ENCODE measurements at regions not wholly inside any gene's neighbourhood (a gene's known extent, or its start where the extent isn't known, plus 50 kb on each side); places are given as distances from the start of the nearest gene placed in this dataset.

DNA sequence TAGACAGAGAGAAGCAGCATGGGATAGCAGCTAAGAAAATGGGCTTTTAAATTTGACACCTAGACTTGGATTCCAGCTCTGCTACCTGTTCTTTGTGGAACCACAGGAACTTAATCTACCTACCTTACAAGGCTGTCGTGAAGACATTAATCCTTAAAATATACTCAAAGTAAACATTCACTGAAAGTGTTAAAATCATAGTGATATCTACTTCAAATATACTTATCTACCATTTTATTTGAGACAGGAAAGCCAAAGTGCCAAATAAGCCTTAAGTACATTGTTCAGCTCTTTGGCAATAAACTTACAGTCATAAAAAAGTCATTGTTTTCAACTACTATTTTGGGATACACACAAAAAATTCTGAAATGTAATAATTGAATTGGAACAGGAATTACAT is 295.0 kb upstream of the PITX2 start:
- no peak for DNase-seq (ENCODE audit: low read depth)
- no peak overlapping the region for H3K4me3 ChIP-seq (ENCODE audit: control insufficient read depth, low read depth, low read length)
- TF ChIP-seq, protein P1, sequence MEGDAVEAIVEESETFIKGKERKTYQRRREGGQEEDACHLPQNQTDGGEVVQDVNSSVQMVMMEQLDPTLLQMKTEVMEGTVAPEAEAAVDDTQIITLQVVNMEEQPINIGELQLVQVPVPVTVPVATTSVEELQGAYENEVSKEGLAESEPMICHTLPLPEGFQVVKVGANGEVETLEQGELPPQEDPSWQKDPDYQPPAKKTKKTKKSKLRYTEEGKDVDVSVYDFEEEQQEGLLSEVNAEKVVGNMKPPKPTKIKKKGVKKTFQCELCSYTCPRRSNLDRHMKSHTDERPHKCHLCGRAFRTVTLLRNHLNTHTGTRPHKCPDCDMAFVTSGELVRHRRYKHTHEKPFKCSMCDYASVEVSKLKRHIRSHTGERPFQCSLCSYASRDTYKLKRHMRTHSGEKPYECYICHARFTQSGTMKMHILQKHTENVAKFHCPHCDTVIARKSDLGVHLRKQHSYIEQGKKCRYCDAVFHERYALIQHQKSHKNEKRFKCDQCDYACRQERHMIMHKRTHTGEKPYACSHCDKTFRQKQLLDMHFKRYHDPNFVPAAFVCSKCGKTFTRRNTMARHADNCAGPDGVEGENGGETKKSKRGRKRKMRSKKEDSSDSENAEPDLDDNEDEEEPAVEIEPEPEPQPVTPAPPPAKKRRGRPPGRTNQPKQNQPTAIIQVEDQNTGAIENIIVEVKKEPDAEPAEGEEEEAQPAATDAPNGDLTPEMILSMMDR (conservative IDR thresholded peaks at IDR 0.05; ENCODE audit: control insufficient read depth, insufficient read depth, low read depth, low read length): no peak

DNA sequence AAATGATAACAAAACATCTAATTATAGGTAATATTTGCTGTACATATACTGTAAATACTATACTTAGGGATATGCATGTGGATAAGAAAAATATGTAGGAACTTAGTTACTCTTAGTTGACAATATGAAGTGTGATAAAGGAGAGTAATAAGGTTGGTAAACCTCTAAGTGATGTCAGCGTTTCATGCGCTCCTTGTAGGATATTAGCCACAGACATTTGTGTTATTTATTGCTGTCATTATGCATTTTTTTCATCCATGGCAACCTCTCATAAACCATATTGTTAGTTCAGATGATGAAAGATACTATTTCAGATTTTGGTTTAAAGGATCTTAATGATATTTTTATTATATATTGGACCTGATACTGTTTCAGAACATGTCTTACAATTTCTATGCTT is 298.1 kb upstream of the PITX2 start:
- TF ChIP-seq, protein P1 (conservative IDR thresholded peaks at IDR 0.05; ENCODE audit: control insufficient read depth, insufficient read depth, low read depth, low read length): no peak
- DNase-seq (ENCODE audit: low read depth): no peak
- H3K4me3 ChIP-seq (ENCODE audit: control insufficient read depth, low read depth, low read length): no peak overlapping the region

DNA sequence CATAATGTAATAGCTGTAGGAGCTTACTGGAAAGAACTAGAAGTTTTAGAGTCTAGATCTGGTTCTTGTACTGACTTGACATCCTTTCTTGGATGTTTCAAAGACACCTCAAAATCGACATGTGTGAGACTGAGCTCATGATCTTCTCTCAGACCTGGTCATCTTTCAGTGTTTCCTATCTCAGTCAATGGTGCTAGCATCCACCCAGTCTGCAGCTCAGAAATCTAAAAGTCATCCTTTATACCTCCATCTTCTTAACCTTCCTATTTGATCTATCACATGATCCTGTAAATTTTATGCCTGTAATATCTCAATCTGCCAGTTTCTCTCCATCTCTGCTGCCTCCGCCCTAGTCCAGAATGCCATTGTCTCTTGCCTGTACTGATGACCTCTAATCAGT is 301.9 kb upstream of the PITX2 start:
- TF ChIP-seq, protein P1 (conservative IDR thresholded peaks at IDR 0.05; ENCODE audit: control insufficient read depth, insufficient read depth, low read depth, low read length): no peak
- no peak overlapping the region for H3K4me3 ChIP-seq (ENCODE audit: control insufficient read depth, low read depth, low read length)
- no peak for DNase-seq (ENCODE audit: low read depth)

DNA sequence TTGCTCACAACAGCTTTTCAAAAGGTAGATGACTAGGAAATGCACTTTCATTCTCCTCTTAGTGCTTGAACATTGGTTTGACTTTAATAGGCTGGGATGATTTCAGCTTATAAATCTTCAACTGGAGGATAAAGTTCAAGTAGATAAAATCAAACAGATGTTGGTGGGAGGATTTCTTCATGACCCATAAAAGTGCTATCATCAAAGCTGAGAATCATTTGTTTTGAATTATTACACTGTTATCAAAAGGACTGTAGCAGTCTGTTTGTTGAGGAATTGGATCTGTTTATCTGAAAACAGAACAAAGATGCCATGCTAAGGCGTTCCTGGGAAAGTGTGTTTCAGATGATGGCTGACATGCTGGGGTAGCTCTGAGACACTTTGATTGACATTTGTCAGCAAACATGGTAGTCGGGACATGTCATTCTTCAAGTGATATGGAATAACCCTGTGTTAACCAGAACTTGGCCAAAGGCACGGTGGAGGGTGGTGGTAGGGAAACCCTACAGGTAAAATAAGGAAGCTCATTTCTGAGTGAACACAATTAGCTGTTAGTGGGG is 304.0 kb upstream of the PITX2 start:
- TF ChIP-seq, protein P1 (conservative IDR thresholded peaks at IDR 0.05; ENCODE audit: control insufficient read depth, insufficient read depth, low read depth, low read length): no peak

DNA sequence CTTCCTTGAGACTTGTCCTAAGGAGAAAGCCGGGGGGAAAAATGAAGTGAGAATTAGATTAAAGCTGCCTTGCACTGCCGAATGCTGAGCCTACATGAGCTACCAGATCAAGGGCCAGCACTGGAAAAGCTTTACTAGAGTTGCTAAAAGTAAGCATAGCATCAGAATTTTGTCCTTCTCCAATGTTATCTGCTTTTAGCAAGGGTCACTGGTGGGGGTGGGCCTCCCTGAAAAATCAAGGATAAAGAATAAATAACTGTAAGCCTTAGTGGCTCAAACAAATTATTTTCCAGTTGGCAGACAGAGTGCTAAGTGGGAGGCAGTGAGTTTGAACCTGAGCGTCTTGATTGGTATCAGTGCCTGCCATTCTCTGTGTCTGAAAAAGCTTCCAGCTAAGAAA is 310.5 kb upstream of the PITX2 start:
- no peak overlapping the region for H3K4me3 ChIP-seq (ENCODE audit: control insufficient read depth, low read depth, low read length)
- DNase-seq (ENCODE audit: low read depth): no peak
- TF ChIP-seq, protein P1 (conservative IDR thresholded peaks at IDR 0.05; ENCODE audit: control insufficient read depth, insufficient read depth, low read depth, low read length): no peak

More for the DNA sequence above, 304.0 kb upstream of the PITX2 start:
- H3K4me3 ChIP-seq (ENCODE audit: control insufficient read depth, low read depth, low read length): no peak overlapping the region
- no peak for DNase-seq (ENCODE audit: low read depth)

DNA sequence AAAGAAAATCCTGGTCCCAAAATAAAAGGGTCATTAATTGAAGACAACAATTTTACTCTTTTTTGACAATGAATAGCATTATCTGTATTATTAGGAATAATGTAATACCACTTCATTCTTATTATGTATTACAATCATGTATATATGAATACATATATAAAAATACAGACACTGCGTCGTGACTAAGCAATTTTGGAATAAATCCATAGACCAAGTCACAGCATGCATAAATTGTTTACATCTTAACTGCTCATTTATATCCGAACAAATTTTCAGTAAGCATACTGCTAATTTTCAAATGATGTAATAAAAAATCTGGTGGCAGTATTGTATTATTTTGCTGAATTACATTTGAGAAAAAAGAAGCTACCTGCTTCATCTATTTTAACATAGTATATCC is 321.6 kb upstream of the PITX2 start:
- no peak for DNase-seq (ENCODE audit: low read depth)
- TF ChIP-seq, protein P1 (conservative IDR thresholded peaks at IDR 0.05; ENCODE audit: control insufficient read depth, insufficient read depth, low read depth, low read length): no peak
- H3K4me3 ChIP-seq (ENCODE audit: control insufficient read depth, low read depth, low read length): no peak overlapping the region

DNA sequence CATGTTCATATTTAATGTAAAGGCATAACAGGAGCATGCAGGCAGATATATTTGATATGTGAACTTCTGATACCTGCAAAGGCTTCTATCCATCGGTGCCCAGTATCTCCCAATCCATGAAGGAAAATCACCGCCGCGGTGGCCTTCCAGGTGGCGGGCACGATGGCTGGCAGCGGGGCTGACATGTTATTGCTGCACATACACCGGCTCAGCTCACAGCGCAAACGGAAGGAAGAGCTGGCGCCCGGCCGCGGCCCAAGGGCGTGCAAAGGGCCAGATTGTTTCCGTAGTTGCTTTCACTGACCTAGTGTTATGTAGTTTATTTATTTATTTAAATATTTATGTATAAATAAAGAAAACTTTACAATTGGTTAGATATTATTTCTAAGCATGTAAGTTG is 322.7 kb upstream of the PITX2 start:
- H3K4me3 ChIP-seq (ENCODE audit: control insufficient read depth, low read depth, low read length): no peak overlapping the region
- no peak for DNase-seq (ENCODE audit: low read depth)
- TF ChIP-seq, protein P1 (conservative IDR thresholded peaks at IDR 0.05; ENCODE audit: control insufficient read depth, insufficient read depth, low read depth, low read length): no peak

Measured in fibroblast of mammary gland (primary cell).